ENCODE measurements at regions not wholly inside any gene's neighbourhood (a gene's known extent, or its start where the extent isn't known, plus 50 kb on each side); places are given as distances from the start of the nearest gene placed in this dataset.

- intact Hi-C loops (cut with micrococcal nuclease; ENCODE audit: unreplicated experiment), result no loop called here
These were observed 272.0 kb downstream of the ADGB start for GRCh38 chr6:146870760-146871159.

GRCh38 chr6:146871611-146872425 is 273.0 kb downstream of the ADGB start:
- Histone ChIP-seq H3K4me1 (replicated peaks; ENCODE audit: insufficient read depth) (no peaks in the 10 kb centered on the region), H3K4me3 (no peak overlapping the region), H2AFZ (no peak overlapping the region), H3K9me2 (ENCODE audit: insufficient read depth) (no peaks in the 10 kb centered on the region), H3K27ac (no peak overlapping the region), H4K20me1 (ENCODE audit: insufficient read depth) (no peaks in the 10 kb centered on the region), H3K36me3 (ENCODE audit: low read depth) (no peaks in the 10 kb centered on the region), H3F3A (ENCODE audit: insufficient read depth, low read depth) (no peaks in the 10 kb centered on the region), H3K27me3 (ENCODE audit: insufficient read depth, low read depth) (no peaks in the 10 kb centered on the region), H3K79me2 (ENCODE audit: low read depth) (no peaks in the 10 kb centered on the region), H3K9me3 (ENCODE audit: insufficient read depth, low read depth) (no peaks in the 10 kb centered on the region), H3K4me2 (no peak overlapping the region)
- no TSS peak for BruUV-seq (replicated peaks)
- intact Hi-C loops (cut with micrococcal nuclease; ENCODE audit: unreplicated experiment), result no loop called here
- no peak for TF ChIP-seq EZH2 (IDR thresholded peaks at IDR 0.05; ENCODE audit: low read depth)
- TF ChIP-seq CTCF (conservative IDR thresholded peaks at IDR 0.05), result no peak
- POLR2A ChIA-PET (ENCODE audit: unreplicated experiment), result no interaction called here
- CTCF ChIA-PET, result no interaction called here
- no peak for DNase-seq

More at GRCh38 chr6:146870760-146871159, 272.0 kb downstream of the ADGB start:
- Histone ChIP-seq H3K9me2 (ENCODE audit: insufficient read depth) (no peaks in the 10 kb centered on the region), H2AFZ (no peak overlapping the region), H3F3A (ENCODE audit: insufficient read depth, low read depth) (no peaks in the 10 kb centered on the region), H3K4me1 (replicated peaks; ENCODE audit: insufficient read depth) (no peaks in the 10 kb centered on the region), H3K4me3 (no peak overlapping the region), H3K27me3 (ENCODE audit: insufficient read depth, low read depth) (no peaks in the 10 kb centered on the region), H3K9me3 (ENCODE audit: insufficient read depth, low read depth) (no peaks in the 10 kb centered on the region), H3K36me3 (ENCODE audit: low read depth) (no peaks in the 10 kb centered on the region), H3K79me2 (ENCODE audit: low read depth) (no peaks in the 10 kb centered on the region), H3K4me2 (no peak overlapping the region), H3K27ac (no peak overlapping the region), H4K20me1 (ENCODE audit: insufficient read depth) (no peaks in the 10 kb centered on the region)
- DNase-seq, result no peak
- TF ChIP-seq CTCF (conservative IDR thresholded peaks at IDR 0.05), result no peak
- no peak for TF ChIP-seq EZH2 (IDR thresholded peaks at IDR 0.05; ENCODE audit: low read depth)
- ChIA-PET POLR2A (ENCODE audit: unreplicated experiment) (no interaction called here), CTCF (no interaction called here)
- BruUV-seq (replicated peaks), result no TSS peak

- Histone ChIP-seq H3K27ac (no peak overlapping the region), H3K4me1 (replicated peaks; ENCODE audit: insufficient read depth) (peaks cover 1% of the 10 kb centered on the region; the same call in 1 of the 2 replicates), H3K36me3 (ENCODE audit: low read depth) (no peaks in the 10 kb centered on the region), H3K79me2 (ENCODE audit: low read depth) (no peaks in the 10 kb centered on the region), H4K20me1 (ENCODE audit: insufficient read depth) (no peaks in the 10 kb centered on the region), H3K4me2 (no peak overlapping the region), H3K9me3 (ENCODE audit: insufficient read depth, low read depth) (no peaks in the 10 kb centered on the region), H3K27me3 (ENCODE audit: insufficient read depth, low read depth) (no peaks in the 10 kb centered on the region), H3K9me2 (ENCODE audit: insufficient read depth) (no peaks in the 10 kb centered on the region), H3F3A (ENCODE audit: insufficient read depth, low read depth) (no peaks in the 10 kb centered on the region), H2AFZ (no peak overlapping the region), H3K4me3 (no peak overlapping the region)
- ChIA-PET CTCF (no interaction called here), POLR2A (ENCODE audit: unreplicated experiment) (no interaction called here)
- TF ChIP-seq EZH2 (IDR thresholded peaks at IDR 0.05; ENCODE audit: low read depth) (no peak), CTCF (conservative IDR thresholded peaks at IDR 0.05) (no peak)
- intact Hi-C loops (cut with micrococcal nuclease; ENCODE audit: unreplicated experiment), result no loop called here
- DNase-seq, result no peak
- BruUV-seq (replicated peaks), result no TSS peak
These were observed 273.6 kb downstream of the ADGB start for GRCh38 chr6:146872426-146872785.
